ENCODE measurements at regions not wholly inside any gene's neighbourhood (a gene's known extent, or its start where the extent isn't known, plus 50 kb on each side); places are given as distances from the start of the nearest gene placed in this dataset.

DNA sequence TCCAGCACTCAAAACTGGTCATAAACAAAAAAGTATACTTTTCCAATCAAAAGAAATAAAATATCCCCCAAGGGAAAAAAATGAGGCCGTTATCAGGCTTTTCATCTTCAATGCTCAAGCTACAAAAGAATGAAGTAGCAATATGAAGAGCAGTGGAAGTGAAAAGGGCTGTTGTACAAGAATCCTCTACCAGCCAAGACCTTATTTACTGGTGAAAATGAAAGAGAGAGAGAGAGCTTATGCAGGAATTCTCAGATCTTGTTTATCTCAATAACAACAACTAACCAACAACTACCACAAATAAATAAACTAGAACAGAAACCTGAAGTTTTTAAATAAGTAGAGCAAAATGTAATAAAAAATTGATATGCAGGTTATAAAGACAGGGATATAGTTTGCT lies 400.6 kb downstream of the HDGFL1 start:
- Histone ChIP-seq H2AK5ac (ENCODE audit: low read depth, low read length) (no peak overlapping the region), H3K4me1 (ENCODE audit: control insufficient read depth, insufficient read depth, low read length) (no peaks in the 10 kb centered on the region), H2BK5ac (ENCODE audit: low read depth, low read length, poor library complexity, severe bottlenecking) (no peak overlapping the region), H3K9me3 (ENCODE audit: control insufficient read depth, insufficient read depth, low read length) (peaks cover 2% of the 10 kb centered on the region; the same call in 1 of the 2 replicates), H3K4me2 (ENCODE audit: low read depth, low read length) (no peak overlapping the region), H4K5ac (ENCODE audit: low read depth, low read length) (no peak overlapping the region), H3K9me1 (ENCODE audit: insufficient read depth, low read length) (no peaks in the 10 kb centered on the region), H3K27me3 (ENCODE audit: control insufficient read depth, insufficient read depth, low read length) (no peaks in the 10 kb centered on the region), H2BK120ac (ENCODE audit: low read depth, low read length) (no peak overlapping the region), H3K36me3 (ENCODE audit: control insufficient read depth, insufficient read depth, low read length) (no peaks in the 10 kb centered on the region), H3K79me1 (ENCODE audit: low read depth in 1 of 2, low read length in 2 of 2) (no peaks in the 10 kb centered on the region), H3K4me3 (ENCODE audit: insufficient read depth, low read depth, low read length) (no peak overlapping the region), H3K9ac (ENCODE audit: low read depth, low read length) (no peak overlapping the region), H2AFZ (replicated peaks; ENCODE audit: low read length, poor library complexity) (no peak overlapping the region), H3K4ac (ENCODE audit: low read depth, low read length) (no peak overlapping the region), H2AK9ac (replicated peaks; ENCODE audit: low read depth, low read length, poor library complexity) (no peak overlapping the region), H3K56ac (ENCODE audit: extremely low read depth, insufficient read depth, low read length) (no peak overlapping the region), H3K27ac (ENCODE audit: insufficient read depth, low read length) (no peak overlapping the region), H4K20me1 (ENCODE audit: insufficient read depth, low read length) (no peaks in the 10 kb centered on the region), H4K91ac (ENCODE audit: insufficient read depth, low read depth, low read length) (no peak overlapping the region), H4K8ac (ENCODE audit: low read depth in 2 of 2, low read length in 2 of 2) (no peak overlapping the region), H3K23ac (ENCODE audit: low read depth, low read length) (no peak overlapping the region), H2BK20ac (ENCODE audit: low read depth, low read length) (no peak overlapping the region), H2BK15ac (ENCODE audit: low read depth, low read length) (no peak overlapping the region), H3K18ac (ENCODE audit: low read depth, low read length) (no peak overlapping the region), H3K14ac (replicated peaks; ENCODE audit: low read depth, low read length) (no peak overlapping the region)
- in situ Hi-C loops (cut with MboI; ENCODE audit: low sequenced_read_pairs) = no loop called here
- BruUV-seq (replicated peaks) = no TSS peak
- no CpG with 5 or more reads among the region's 1 CpG for WGBS, 2 experiments (ENCODE audit: extremely low coverage in 2 of 2, insufficient read length in 1 of 2)
- CTCF ChIA-PET = no interaction called here
- DNase-seq (no peak), ATAC-seq (ENCODE audit: low read depth) (no peak)
- POLR2A ChIA-PET (ENCODE audit: unreplicated experiment) = no interaction called here
- TF ChIP-seq MAFK (IDR thresholded peaks at IDR 0.05; ENCODE audit: low read depth, low read length) (no peak), POLR2A (IDR thresholded peaks at IDR 0.05; ENCODE audit: low read depth, low read length) (no peak), RFX5 (IDR thresholded peaks at IDR 0.05; ENCODE audit: low read depth, low read length) (no peak), RAD21 (IDR thresholded peaks at IDR 0.05; ENCODE audit: low read length) (no peak), NFE2L2 (IDR thresholded peaks at IDR 0.05; ENCODE audit: low read depth, low read length) (no peak), SMC3 (IDR thresholded peaks at IDR 0.05; ENCODE audit: low read depth, low read length) (no peak), RCOR1 (IDR thresholded peaks at IDR 0.05; ENCODE audit: insufficient replicate concordance, low read length) (no peak), MAZ (IDR thresholded peaks at IDR 0.05; ENCODE audit: borderline replicate concordance, low read depth, low read length) (no peak), CEBPB (IDR thresholded peaks at IDR 0.05; ENCODE audit: low read depth, low read length) (no peak), MXI1 (IDR thresholded peaks at IDR 0.05; ENCODE audit: borderline replicate concordance, low read depth, low read length) (no peak)
- TF ChIP-seq, protein P1, sequence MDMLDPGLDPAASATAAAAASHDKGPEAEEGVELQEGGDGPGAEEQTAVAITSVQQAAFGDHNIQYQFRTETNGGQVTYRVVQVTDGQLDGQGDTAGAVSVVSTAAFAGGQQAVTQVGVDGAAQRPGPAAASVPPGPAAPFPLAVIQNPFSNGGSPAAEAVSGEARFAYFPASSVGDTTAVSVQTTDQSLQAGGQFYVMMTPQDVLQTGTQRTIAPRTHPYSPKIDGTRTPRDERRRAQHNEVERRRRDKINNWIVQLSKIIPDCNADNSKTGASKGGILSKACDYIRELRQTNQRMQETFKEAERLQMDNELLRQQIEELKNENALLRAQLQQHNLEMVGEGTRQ (IDR thresholded peaks at IDR 0.05; ENCODE audit: low read depth, low read length) = no peak
- TF ChIP-seq, protein P2, sequence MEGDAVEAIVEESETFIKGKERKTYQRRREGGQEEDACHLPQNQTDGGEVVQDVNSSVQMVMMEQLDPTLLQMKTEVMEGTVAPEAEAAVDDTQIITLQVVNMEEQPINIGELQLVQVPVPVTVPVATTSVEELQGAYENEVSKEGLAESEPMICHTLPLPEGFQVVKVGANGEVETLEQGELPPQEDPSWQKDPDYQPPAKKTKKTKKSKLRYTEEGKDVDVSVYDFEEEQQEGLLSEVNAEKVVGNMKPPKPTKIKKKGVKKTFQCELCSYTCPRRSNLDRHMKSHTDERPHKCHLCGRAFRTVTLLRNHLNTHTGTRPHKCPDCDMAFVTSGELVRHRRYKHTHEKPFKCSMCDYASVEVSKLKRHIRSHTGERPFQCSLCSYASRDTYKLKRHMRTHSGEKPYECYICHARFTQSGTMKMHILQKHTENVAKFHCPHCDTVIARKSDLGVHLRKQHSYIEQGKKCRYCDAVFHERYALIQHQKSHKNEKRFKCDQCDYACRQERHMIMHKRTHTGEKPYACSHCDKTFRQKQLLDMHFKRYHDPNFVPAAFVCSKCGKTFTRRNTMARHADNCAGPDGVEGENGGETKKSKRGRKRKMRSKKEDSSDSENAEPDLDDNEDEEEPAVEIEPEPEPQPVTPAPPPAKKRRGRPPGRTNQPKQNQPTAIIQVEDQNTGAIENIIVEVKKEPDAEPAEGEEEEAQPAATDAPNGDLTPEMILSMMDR (conservative IDR thresholded peaks at IDR 0.05; ENCODE audit: low read depth, low read length) = no peak
- TF ChIP-seq, protein P3, sequence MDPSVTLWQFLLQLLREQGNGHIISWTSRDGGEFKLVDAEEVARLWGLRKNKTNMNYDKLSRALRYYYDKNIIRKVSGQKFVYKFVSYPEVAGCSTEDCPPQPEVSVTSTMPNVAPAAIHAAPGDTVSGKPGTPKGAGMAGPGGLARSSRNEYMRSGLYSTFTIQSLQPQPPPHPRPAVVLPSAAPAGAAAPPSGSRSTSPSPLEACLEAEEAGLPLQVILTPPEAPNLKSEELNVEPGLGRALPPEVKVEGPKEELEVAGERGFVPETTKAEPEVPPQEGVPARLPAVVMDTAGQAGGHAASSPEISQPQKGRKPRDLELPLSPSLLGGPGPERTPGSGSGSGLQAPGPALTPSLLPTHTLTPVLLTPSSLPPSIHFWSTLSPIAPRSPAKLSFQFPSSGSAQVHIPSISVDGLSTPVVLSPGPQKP (IDR thresholded peaks at IDR 0.05; ENCODE audit: borderline replicate concordance, low read depth, low read length) = no peak
- dilution Hi-C loops (cut with HindIII; ENCODE audit: low sequenced_read_pairs, unreplicated experiment) = no loop called here
- intact Hi-C loops (cut with micrococcal nuclease) = no loop called here
